ENCODE measurements at regions not wholly inside any gene's neighbourhood (a gene's known extent, or its start where the extent isn't known, plus 50 kb on each side); places are given as distances from the start of the nearest gene placed in this dataset.

DNA sequence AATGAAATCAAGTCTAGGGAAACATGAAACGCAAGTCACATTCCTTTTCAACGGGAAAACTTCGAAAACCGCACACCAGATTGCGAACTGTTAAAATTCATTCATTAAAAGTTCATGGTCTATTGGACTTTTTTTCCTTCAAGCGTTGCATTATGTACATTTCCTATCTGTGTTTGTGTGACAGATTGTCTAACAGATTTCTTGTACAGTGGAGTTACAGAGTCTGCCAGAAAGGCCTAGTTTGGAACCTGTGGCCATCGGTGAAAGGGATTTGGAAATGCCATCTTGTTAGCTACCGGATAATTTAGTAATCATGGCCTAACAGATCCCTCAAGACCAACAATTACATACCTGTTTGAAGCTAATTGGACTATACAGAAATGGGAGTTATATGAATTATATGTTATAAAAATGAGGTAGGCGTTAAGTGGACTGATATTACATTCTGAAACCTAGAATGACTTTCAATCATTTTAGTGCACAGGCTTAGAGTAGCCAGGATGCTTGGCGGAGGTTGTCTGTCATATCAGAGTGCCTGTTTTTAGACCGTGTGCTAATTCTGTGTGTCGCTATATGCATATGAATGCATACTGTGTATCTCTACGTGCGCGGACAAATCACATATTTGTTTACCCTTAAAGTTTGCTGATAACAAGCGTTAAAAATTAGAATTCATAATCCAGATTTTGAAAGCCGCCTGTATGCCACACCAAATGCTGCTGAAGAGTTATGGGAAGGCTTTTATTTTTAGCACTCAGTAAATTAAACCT lies 885.4 kb upstream of the RBFOX1 start:
- TF ChIP-seq, protein P1, sequence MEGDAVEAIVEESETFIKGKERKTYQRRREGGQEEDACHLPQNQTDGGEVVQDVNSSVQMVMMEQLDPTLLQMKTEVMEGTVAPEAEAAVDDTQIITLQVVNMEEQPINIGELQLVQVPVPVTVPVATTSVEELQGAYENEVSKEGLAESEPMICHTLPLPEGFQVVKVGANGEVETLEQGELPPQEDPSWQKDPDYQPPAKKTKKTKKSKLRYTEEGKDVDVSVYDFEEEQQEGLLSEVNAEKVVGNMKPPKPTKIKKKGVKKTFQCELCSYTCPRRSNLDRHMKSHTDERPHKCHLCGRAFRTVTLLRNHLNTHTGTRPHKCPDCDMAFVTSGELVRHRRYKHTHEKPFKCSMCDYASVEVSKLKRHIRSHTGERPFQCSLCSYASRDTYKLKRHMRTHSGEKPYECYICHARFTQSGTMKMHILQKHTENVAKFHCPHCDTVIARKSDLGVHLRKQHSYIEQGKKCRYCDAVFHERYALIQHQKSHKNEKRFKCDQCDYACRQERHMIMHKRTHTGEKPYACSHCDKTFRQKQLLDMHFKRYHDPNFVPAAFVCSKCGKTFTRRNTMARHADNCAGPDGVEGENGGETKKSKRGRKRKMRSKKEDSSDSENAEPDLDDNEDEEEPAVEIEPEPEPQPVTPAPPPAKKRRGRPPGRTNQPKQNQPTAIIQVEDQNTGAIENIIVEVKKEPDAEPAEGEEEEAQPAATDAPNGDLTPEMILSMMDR (conservative IDR thresholded peaks at IDR 0.05; ENCODE audit: low read depth, low read length): no peak
- TF ChIP-seq, protein P2, sequence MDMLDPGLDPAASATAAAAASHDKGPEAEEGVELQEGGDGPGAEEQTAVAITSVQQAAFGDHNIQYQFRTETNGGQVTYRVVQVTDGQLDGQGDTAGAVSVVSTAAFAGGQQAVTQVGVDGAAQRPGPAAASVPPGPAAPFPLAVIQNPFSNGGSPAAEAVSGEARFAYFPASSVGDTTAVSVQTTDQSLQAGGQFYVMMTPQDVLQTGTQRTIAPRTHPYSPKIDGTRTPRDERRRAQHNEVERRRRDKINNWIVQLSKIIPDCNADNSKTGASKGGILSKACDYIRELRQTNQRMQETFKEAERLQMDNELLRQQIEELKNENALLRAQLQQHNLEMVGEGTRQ (IDR thresholded peaks at IDR 0.05; ENCODE audit: low read depth, low read length): no peak
- no peak for TF ChIP-seq POLR2A (IDR thresholded peaks at IDR 0.05; ENCODE audit: low read depth, low read length)
- no peak for TF ChIP-seq RCOR1 (IDR thresholded peaks at IDR 0.05; ENCODE audit: insufficient replicate concordance, low read length)
- TF ChIP-seq, protein P3, sequence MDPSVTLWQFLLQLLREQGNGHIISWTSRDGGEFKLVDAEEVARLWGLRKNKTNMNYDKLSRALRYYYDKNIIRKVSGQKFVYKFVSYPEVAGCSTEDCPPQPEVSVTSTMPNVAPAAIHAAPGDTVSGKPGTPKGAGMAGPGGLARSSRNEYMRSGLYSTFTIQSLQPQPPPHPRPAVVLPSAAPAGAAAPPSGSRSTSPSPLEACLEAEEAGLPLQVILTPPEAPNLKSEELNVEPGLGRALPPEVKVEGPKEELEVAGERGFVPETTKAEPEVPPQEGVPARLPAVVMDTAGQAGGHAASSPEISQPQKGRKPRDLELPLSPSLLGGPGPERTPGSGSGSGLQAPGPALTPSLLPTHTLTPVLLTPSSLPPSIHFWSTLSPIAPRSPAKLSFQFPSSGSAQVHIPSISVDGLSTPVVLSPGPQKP (IDR thresholded peaks at IDR 0.05; ENCODE audit: borderline replicate concordance, low read depth, low read length): no peak
- no peak for TF ChIP-seq SMC3 (IDR thresholded peaks at IDR 0.05; ENCODE audit: low read depth, low read length)
- TF ChIP-seq CEBPB (IDR thresholded peaks at IDR 0.05; ENCODE audit: low read depth, low read length): no peak
- no peak for TF ChIP-seq RAD21 (IDR thresholded peaks at IDR 0.05; ENCODE audit: low read length)
- no peak for TF ChIP-seq NFE2L2 (IDR thresholded peaks at IDR 0.05; ENCODE audit: low read depth, low read length)
- no peak for TF ChIP-seq CHD1 (IDR thresholded peaks at IDR 0.05; ENCODE audit: low read depth, low read length)
- TF ChIP-seq RFX5 (IDR thresholded peaks at IDR 0.05; ENCODE audit: low read depth, low read length): no peak
